ENCODE measurements at regions not wholly inside any gene's neighbourhood (a gene's known extent, or its start where the extent isn't known, plus 50 kb on each side); places are given as distances from the start of the nearest gene placed in this dataset.

GRCh38 chr14:34126586-34126985 lies 175.7 kb upstream of the EGLN3 start:
- TF ChIP-seq, protein P1, sequence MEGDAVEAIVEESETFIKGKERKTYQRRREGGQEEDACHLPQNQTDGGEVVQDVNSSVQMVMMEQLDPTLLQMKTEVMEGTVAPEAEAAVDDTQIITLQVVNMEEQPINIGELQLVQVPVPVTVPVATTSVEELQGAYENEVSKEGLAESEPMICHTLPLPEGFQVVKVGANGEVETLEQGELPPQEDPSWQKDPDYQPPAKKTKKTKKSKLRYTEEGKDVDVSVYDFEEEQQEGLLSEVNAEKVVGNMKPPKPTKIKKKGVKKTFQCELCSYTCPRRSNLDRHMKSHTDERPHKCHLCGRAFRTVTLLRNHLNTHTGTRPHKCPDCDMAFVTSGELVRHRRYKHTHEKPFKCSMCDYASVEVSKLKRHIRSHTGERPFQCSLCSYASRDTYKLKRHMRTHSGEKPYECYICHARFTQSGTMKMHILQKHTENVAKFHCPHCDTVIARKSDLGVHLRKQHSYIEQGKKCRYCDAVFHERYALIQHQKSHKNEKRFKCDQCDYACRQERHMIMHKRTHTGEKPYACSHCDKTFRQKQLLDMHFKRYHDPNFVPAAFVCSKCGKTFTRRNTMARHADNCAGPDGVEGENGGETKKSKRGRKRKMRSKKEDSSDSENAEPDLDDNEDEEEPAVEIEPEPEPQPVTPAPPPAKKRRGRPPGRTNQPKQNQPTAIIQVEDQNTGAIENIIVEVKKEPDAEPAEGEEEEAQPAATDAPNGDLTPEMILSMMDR (IDR thresholded peaks at IDR 0.05): no peak
- no peak for TF ChIP-seq EZH2phosphoT487 (IDR thresholded peaks at IDR 0.05)
- no peak for TF ChIP-seq EZH2 (IDR thresholded peaks at IDR 0.05)
